GM18511 (cell line): ENCODE measurements at regions not wholly inside any gene's neighbourhood (a gene's known extent, or its start where the extent isn't known, plus 50 kb on each side); places are given as distances from the start of the nearest gene placed in this dataset.

Experiments used
- ATAC-seq: cut with Tn5 transposase; IDR thresholded peaks from one replicate; pipeline ENCODE4 v1.9.1; 2021; ENCODE audit warnings: mild to moderate bottlenecking, moderate library complexity; ENCODE audit not compliant: unreplicated experiment

DNA sequence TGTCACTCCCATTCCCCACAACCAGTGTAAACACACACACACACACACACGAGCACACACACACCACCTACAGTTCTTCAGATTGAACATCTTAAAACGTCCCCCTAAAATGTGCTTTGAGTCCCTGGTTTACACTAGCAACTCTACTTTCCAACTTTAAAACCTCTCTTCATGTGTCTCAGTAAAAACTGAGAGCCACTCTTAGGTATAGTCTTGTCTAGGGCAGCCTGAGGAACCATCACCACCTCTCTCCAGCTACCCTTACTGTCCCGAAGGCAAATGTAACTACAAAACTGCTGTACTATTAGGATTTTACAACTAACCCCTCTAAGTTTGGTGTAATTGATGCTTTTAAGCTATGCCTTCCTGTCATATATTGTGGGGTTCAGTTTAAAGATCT is 1501.6 kb upstream of the MIR17HG start:
- no peak for ATAC-seq

- ATAC-seq, result no peak
These were observed 1500.4 kb upstream of the MIR17HG start for GRCh38 chr13:89846926-89847585.

GRCh38 chr13:89852570-89852969 is 1494.9 kb upstream of the MIR17HG start:
- no peak for ATAC-seq

GRCh38 chr13:89856512-89856911 is 1491.0 kb upstream of the MIR17HG start:
- no peak for ATAC-seq

DNA sequence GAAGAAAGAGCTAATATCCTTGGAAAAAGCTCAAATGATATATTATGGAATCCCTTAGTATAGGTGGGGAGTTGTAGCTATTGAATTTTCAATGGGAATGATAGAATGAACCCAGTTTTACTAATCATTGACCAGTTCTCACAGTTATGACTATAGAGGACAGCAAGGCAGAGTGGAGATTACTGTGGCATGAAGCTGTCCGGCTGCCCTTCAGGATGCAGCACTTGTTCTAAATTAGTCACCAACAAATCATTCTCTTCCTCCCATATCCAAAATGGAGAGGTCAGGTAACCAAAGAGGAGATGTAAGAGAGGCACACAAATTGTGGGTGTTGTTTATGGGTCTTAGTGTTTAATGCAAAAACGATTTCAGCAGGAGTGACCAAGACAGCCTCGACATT is 1490.0 kb upstream of the MIR17HG start:
- no peak for ATAC-seq

DNA sequence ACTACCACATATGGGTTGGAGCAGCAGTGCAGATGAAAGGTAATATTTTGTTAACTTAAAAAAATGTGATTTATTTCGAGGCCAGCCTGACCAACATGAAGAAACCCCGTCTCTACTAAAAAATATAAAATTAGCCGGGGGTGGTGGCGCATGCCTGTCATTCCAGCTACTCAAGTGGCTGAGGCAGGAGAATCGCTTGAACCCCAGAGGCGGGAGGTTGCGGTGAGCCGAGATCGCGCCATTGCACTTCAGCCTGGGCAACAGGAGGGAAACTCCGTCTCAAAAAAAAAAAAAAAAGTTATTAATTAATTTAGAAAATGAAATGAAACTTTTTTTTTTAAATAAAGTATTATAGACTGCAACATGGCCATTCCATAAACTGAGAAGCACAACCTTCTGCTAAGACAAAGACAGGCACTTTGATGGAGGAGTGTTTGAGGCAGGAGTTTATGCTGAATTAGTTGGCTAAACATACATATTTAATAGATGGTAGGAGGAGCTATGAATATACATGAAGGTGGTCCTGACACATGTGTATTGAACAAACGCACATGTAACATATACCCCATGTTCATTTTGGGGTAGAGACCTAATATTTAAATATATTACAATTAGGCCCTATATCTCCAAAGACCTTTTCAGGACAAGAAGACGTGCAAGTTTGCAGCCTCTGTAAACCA is 1485.3 kb upstream of the MIR17HG start:
- ATAC-seq, result no peak

DNA sequence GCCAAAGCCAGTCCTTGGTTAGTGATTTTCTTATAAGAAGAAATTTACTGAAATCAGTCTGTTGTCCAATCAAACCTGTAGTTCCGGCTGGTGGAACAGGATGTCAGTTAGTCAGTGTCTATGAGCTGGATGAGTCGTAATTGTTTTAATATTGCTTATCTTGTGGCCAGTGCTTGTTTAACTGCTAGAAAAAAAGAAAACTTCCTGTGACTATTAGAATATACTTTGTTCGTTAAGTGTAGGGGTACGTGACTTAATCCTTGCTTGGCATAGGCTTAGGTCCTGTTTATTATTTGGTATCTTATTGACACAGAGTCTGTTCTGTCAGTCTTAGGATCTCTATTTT is 1484.8 kb upstream of the MIR17HG start:
- no peak for ATAC-seq

GRCh38 chr13:89865164-89866064 is 1482.1 kb upstream of the MIR17HG start:
- ATAC-seq, result no peak

DNA sequence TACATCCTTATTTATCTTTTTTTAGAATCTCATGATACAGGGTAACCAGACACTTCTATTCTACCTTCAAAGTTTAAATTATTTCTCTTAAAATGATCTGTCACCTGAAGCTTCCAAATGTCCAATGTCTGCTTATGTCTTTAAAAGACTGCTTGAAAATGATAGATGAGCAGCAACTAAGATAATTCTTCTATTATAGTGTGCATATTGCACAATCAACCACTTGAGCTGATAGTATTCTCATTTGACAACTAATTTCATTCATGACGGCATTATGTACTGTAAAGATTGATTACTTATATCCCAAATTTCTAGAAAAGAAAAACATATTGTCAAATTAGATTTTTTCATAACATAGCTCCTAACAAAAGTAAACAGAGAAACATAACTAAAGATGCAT is 1478.2 kb upstream of the MIR17HG start:
- no peak for ATAC-seq

DNA sequence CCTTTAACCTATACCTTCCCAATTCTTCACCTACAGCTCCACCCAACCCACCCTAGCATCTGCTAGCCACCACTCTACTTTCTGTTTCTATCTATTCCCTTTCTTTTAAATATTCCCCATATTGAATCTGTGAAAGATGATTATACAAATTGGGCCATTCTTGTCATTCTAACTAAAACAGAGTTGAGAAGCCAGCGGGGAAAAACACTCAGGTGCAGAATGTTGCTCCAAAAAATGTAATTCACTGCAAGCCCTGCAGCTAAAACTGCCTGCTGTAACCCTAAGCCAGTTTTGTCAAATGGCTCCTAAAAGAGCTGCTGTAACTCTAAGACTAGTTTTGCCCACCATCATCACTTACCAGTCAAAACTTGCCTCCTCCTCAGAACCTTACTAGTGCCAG is 1468.6 kb upstream of the MIR17HG start:
- ATAC-seq, result no peak

- ATAC-seq, result no peak
These were observed 1467.3 kb upstream of the MIR17HG start for GRCh38 chr13:89880201-89880600.

- no peak for ATAC-seq
These were observed 1463.5 kb upstream of the MIR17HG start for GRCh38 chr13:89883893-89884448.

- no peak for ATAC-seq
These were observed 1456.7 kb upstream of the MIR17HG start for GRCh38 chr13:89890806-89891205.

DNA sequence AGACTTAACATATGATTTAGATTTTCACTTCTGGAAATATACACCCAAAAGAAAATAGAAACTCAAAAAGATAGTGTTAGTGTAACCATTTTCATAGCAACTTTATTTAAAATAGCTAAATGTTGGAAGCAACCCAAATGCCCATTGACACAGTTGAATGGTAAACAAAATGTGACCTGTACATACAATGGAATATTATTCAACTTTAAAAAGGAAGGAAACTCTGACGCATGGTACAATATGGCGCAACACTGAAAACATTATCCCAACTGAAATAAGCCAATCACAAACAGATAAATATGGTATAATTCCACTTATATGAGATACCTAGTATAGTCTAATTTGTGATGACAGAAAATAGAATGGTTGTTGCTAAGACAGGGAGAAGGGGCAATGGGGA is 1456.1 kb upstream of the MIR17HG start:
- no peak for ATAC-seq

DNA sequence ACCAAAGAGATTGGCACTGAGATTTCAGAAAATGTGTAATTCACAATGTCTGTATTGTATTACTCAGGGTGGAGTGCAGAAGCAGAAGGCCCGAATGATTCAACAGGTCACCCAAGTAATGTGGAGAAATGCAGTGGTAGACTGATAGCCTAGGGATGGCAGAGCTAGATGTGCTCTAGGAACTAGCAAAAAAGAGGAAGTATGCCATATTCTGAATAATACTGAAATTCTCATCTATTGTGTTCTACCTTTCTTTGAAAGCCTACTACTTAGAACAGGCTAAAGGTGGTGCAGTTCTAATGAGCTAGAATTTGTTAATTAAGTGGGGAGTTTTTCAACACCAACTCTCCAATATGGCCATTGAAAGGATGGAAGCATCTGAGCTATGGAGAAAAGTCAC is 1449.8 kb upstream of the MIR17HG start:
- peak; percentile 86 for ATAC-seq

GRCh38 chr13:89899302-89900103 is 1448.0 kb upstream of the MIR17HG start:
- ATAC-seq, result no peak

DNA sequence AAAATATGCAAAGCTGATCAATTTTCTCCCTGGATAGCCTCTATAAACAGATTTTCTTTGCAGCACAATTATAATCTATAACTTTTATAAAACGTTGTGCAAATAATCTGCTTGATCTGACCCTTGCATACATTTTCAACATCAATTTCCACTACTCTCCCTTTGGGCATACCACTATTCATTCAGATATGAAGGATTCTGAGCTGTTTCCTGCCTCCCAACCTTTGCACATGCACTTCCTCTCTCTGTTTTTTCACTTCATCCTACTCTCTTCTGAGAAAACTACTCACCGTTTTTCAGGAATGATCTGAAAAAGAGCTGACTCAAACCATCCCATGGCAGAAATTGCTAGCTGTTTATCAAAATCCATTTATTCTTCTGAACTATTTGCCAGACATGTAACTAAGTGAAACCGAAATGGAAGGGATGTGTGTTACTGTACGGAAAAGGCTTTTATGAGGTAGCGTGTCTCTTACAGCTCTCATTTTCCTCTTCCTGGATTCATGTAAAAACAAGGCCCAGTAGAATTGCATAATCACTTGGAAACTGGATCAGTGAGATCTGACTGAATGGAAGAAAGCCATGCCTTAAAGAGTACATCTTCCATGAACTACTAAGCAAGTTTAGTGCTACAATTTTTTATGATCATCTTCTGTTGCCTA is 1447.3 kb upstream of the MIR17HG start:
- no peak for ATAC-seq

GRCh38 chr13:89902223-89902622 is 1445.3 kb upstream of the MIR17HG start:
- no peak for ATAC-seq

DNA sequence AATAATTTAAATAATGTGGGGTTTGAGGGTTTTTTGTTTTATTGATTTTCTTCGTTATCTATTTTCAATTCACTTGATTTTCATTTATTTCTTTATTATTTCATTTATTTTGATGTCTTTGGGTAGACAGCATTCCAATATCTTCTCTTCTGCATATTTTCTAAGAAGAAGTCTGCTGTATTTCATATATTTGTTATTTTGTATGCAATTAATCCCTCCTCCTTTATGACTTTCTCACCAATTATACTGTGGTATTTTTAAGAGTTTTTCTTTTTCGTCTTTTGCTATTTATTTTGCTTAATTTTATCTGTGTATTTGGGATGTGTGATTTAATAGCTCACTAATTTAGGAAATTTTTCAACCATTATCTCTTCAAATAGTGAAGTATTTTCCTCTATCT is 1444.4 kb upstream of the MIR17HG start:
- no peak for ATAC-seq

DNA sequence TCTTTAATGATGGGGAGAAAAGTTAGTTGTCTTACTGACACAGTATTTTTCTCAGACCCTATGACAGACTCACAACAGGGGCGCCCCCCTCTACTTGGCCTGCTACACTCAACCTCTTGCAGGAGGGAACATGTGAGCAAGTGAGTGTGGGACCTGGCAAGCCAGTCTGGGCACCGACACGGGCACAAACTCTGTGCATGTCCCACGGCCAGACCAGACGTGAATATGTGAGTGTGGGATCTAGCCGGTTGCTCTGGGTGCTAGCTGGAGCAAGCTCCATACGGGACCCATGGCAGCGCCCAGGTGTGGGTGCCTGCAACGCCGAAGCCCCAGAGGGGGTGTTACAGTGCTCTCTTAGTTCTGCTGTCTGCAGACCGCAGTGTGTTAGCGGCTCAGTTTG is 1437.3 kb upstream of the MIR17HG start:
- no peak for ATAC-seq
